GM12875 (cell line): ENCODE measurements at regions not wholly inside any gene's neighbourhood (a gene's known extent, or its start where the extent isn't known, plus 50 kb on each side); places are given as distances from the start of the nearest gene placed in this dataset.
"Not testable (repeated sequence)": the region's sequence is repeated elsewhere in the genome, so short reads cannot be mapped to it uniquely, and the experiment has no call there.

ENCODE experiments used
- H3K4me3 ChIP-seq: one replicate; pipeline ENCODE4 v1.5.1; 2011; ENCODE audit warnings: low read depth, low read length, control low read depth
- CTCF ChIP-seq: IDR thresholded peaks from 2 replicates; pipeline ENCODE4 v1.5.1; 2011; ENCODE audit warnings: low read depth, mild to moderate bottlenecking, control low read depth, inconsistent platforms, low read length, moderate library complexity, borderline replicate concordance; ENCODE audit not compliant: insufficient read depth

DNA sequence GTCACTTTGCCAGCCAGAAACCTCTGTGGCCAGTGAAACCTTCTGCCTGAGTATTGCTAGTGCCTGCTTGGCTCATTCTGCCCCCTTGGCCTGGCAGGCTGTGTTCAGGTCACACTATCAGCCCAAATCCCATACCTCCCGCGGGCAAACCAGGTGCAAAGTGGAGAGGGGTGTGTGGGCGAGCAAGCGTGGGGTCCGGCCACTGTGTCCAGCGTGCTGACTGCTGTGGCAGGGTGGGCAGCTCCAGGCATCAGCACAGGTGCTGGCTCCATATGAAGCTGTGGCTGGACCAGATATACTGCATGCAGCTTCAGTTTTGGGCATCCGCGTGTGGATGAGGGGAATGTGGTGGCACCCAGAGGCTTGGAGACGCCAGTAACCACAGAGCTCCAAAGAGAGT is 576.5 kb upstream of the EDIL3 start:
- no peak overlapping the region for H3K4me3 ChIP-seq
- TF ChIP-seq CTCF: no peak

DNA sequence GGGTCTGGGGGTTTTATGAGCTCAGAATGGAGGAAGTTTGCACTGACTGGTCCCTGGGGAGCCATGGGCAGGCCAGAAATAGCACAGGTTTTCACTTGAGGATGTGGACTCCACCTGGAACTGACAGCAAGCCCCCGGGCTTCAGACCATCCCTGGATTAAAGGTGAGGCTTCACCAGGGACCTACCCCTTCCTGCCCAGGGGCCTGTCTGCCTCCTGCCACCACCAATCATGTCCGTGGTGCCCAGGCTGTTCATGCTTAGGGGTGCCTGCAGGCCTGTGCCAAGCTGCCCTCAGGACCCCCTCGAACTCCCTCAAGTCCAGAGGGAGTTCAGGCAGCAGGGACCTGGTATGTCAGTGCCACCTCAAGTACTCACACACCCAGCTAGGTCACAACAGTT is 577.2 kb upstream of the EDIL3 start:
- no peak for TF ChIP-seq CTCF
- H3K4me3 ChIP-seq: no peak overlapping the region

DNA sequence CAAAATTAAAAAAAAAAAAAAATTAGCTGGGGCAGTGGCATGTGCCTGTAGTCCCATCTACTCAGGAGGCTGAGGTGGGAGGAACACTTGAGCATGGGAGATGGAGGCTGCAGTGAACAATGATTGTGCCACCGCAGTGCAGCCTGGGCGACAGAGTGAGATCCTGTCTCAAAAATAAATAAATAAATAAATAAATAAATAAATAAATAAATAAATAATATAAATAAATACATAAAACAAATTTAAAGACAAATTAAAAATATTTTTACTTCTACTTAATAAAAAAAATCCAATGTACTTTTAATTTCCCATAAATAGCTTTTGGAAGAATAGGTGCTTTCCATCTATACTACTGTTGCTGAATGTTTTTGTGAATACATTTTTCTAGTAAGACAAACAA is 598.4 kb upstream of the EDIL3 start:
- no peak for TF ChIP-seq CTCF
- H3K4me3 ChIP-seq: no peak overlapping the region

- no peak overlapping the region for H3K4me3 ChIP-seq
- TF ChIP-seq CTCF: no peak
These were observed 600.5 kb upstream of the EDIL3 start for GRCh38 chr5:84985148-84985547.

DNA sequence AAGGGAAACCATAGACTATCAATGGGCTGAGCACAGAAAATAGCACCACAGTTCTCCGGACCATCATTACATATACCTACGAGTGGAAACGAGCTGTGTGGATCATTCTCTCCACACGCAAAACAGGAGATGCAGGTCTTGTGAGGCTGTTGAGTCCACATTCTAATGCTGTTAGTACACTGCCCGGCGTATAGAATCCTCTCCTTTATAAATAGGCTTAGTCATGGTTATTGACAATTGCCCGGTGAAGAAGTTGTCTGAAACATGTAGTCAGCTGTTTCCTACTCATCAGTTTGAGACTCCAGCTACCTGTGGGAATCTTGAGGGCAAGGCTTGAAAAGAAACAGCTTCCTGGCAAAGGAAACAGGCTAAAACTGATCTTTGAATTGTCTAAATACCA is 602.0 kb upstream of the EDIL3 start:
- TF ChIP-seq CTCF: no peak
- H3K4me3 ChIP-seq: no peak overlapping the region

- no peak for TF ChIP-seq CTCF
- no peak overlapping the region for H3K4me3 ChIP-seq
These were observed 616.0 kb upstream of the EDIL3 start for GRCh38 chr5:85000671-85001070.

DNA sequence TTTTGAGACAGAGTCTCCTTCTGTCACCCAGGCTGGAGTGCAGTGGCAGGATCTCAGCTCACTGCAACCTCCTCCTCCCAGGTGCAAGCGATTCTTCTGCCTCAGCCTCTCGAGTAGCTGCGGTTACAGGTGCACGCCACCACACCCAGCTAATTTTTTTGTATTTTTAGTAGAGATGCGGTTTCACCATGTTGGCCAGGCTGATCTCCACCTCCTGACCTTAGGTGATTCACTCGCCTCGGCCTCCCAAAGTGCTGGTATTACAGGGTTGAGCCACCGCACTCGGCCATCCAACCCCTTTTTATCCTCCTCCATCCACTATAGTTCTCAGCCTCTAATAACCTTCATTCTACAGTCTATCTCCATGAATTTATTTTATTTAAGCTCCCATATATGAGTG is 617.3 kb upstream of the EDIL3 start:
- not testable (repeated sequence) for H3K4me3 ChIP-seq

DNA sequence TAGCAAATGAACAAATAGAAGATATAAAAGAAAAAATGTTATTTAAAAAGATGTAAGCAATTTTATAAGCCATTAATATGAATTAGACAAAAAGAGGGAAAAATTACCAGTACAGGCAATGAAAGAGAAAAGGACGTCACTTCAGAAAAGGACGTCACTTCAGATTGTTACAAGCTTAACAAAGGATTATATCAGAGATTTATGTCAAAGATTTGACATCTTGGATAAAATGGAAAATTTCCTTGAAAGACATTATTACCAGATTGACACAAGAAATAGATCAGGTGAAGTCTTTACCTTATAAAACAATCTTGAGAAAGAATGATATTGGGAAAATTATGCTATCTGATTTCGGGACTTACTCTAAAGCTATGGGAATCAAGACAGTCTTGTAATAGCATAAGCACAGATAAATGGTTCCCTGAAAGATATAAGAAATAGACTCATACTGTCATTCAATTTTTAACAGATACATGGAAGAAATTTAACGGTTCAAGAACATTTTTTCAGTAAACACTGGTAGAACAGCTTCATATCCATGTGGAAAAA is 625.4 kb upstream of the EDIL3 start:
- H3K4me3 ChIP-seq: no peak overlapping the region
- no peak for TF ChIP-seq CTCF
